ENCODE measurements at regions not wholly inside any gene's neighbourhood (a gene's known extent, or its start where the extent isn't known, plus 50 kb on each side); places are given as distances from the start of the nearest gene placed in this dataset.

- no peak for TF ChIP-seq EZH2 (IDR thresholded peaks at IDR 0.05)
- TF ChIP-seq, protein P1, sequence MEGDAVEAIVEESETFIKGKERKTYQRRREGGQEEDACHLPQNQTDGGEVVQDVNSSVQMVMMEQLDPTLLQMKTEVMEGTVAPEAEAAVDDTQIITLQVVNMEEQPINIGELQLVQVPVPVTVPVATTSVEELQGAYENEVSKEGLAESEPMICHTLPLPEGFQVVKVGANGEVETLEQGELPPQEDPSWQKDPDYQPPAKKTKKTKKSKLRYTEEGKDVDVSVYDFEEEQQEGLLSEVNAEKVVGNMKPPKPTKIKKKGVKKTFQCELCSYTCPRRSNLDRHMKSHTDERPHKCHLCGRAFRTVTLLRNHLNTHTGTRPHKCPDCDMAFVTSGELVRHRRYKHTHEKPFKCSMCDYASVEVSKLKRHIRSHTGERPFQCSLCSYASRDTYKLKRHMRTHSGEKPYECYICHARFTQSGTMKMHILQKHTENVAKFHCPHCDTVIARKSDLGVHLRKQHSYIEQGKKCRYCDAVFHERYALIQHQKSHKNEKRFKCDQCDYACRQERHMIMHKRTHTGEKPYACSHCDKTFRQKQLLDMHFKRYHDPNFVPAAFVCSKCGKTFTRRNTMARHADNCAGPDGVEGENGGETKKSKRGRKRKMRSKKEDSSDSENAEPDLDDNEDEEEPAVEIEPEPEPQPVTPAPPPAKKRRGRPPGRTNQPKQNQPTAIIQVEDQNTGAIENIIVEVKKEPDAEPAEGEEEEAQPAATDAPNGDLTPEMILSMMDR (IDR thresholded peaks at IDR 0.05 in 2 of 3, conservative IDR thresholded peaks at IDR 0.05 in 1 of 3; ENCODE audit: borderline replicate concordance in 1 of 3, insufficient read depth in 1 of 3, low read depth in 2 of 3, low read length in 2 of 3): no peak
- no peak for TF ChIP-seq POLR2A (IDR thresholded peaks at IDR 0.05; ENCODE audit: borderline replicate concordance, extremely low read depth, insufficient read depth, insufficient read length)
- TF ChIP-seq TCF7L2 (IDR thresholded peaks at IDR 0.05; ENCODE audit: borderline replicate concordance, extremely low read depth, insufficient read depth, insufficient read length): no peak
- no peak for TF ChIP-seq EZH2phosphoT487 (IDR thresholded peaks at IDR 0.05; ENCODE audit: borderline replicate concordance)
- TF ChIP-seq SIN3A (IDR thresholded peaks at IDR 0.05; ENCODE audit: low read depth): no peak
- TF ChIP-seq POLR2AphosphoS5 (IDR thresholded peaks at IDR 0.05; ENCODE audit: low read depth, low read length): no peak
- no peak for TF ChIP-seq ZNF274 (IDR thresholded peaks at IDR 0.05; ENCODE audit: low read depth, low read length)
- TF ChIP-seq CEBPB (IDR thresholded peaks at IDR 0.05; ENCODE audit: low read depth): no peak
- TF ChIP-seq, protein P2, sequence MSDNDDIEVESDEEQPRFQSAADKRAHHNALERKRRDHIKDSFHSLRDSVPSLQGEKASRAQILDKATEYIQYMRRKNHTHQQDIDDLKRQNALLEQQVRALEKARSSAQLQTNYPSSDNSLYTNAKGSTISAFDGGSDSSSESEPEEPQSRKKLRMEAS (IDR thresholded peaks at IDR 0.05): no peak
- no peak for TF ChIP-seq SRF (IDR thresholded peaks at IDR 0.05; ENCODE audit: low read depth)
- TF ChIP-seq RAD21 (IDR thresholded peaks at IDR 0.05; ENCODE audit: low read depth): no peak
- TF ChIP-seq EGR1 (IDR thresholded peaks at IDR 0.05; ENCODE audit: low read depth): no peak
Measured at GRCh38 chr6:10028222-10028621, 386.7 kb downstream of the TFAP2A start.
